GM12878 (cell line): ENCODE measurements at regions not wholly inside any gene's neighbourhood (a gene's known extent, or its start where the extent isn't known, plus 50 kb on each side); places are given as distances from the start of the nearest gene placed in this dataset.

Source experiments
- ATAC-seq: fragments of 200-7000 bp; cut with Tn5 transposase; 3 replicates; pipeline ENCODE4 v1.9.1; 2020; ENCODE audit warnings: mild to moderate bottlenecking, moderate library complexity
- BruUV-seq: library from RNA; stranded (reverse); fragments of 400-500 nt; replicated peaks from 2 replicates; lab custom pipeline; 2021; lab: Mats Ljungman, UMichigan
- CTCF ChIA-PET: fragments of 300-600 bp; sonication (Branson Sonifier 250); formaldehyde crosslinking; extraction: SDS; loops from one replicate; lab custom pipeline; 2021; ENCODE audit warnings: inconsistent platforms; lab: Yijun Ruan, JAX
- POLR2A ChIA-PET: fragments of 350-600 bp; formaldehyde crosslinking; extraction: SDS; loops from one replicate; lab custom pipeline; 2021; ENCODE audit warnings: inconsistent platforms; lab: Charles Lee
- RAD21 ChIA-PET: fragments of 300-600 bp; sonication (Branson Sonifier 250); formaldehyde crosslinking; loops from one replicate; lab custom pipeline; 2023; ENCODE audit warnings: antibody characterized with exemption; ENCODE audit not compliant: unreplicated experiment; lab: Charles Lee
- SMC1A ChIA-PET: fragments of 300-600 bp; sonication (Branson Sonifier 250); formaldehyde crosslinking; loops from one replicate; lab custom pipeline; 2023; ENCODE audit not compliant: unreplicated experiment, uncharacterized antibody; lab: Charles Lee
- DNase-seq: peaks from one replicate; pipeline ENCODE4 v3.0.0-alpha.2; 2011; ENCODE audit warnings: low read depth, low spot score
- FAIRE-seq: peaks from 3 replicates; lab custom pipeline; 2011; peaks lifted over from hg19 to GRCh38; lab: Jason Lieb, UNC
- H2AFZ ChIP-seq: 2 replicates; pipeline ENCODE4 v1.6.0; 2011; ENCODE audit warnings: low read depth, low read length, control low read depth; ENCODE audit not compliant: control insufficient read depth
- H3K27ac ChIP-seq: 2 replicates; pipeline ENCODE4 v1.5.1; 2011; ENCODE audit warnings: control low read depth; ENCODE audit not compliant: control insufficient read depth, insufficient read depth
- H3K27me3 ChIP-seq, 2 experiments: replicated peaks in 1 of 2; 2 replicates each; pipeline versions ENCODE4 v1.6.0 to v1.6.1; 2011; ENCODE audit warnings: low read length in 1 of 2; ENCODE audit not compliant: control insufficient read depth in 2 of 2, insufficient read depth in 2 of 2
- H3K36me3 ChIP-seq, 2 experiments: 2 replicates each; pipeline ENCODE4 v1.5.1; 2011; ENCODE audit warnings: low read length in 1 of 2; ENCODE audit not compliant: control insufficient read depth in 2 of 2, insufficient read depth in 2 of 2
- H3K4me1 ChIP-seq: 2 replicates; pipeline ENCODE4 v1.6.1; 2011; ENCODE audit warnings: mild to moderate bottlenecking, low read length, moderate library complexity, mixed read lengths; ENCODE audit not compliant: control insufficient read depth, insufficient read depth
- H3K4me2 ChIP-seq: 2 replicates; pipeline ENCODE4 v1.6.0; 2011; ENCODE audit warnings: control low read depth; ENCODE audit not compliant: control insufficient read depth, insufficient read depth
- H3K4me3 ChIP-seq: fragments of 200-600 bp; sonication (generic); 2 replicates; pipeline ENCODE4 v1.5.1; 2016
- H3K79me2 ChIP-seq: 2 replicates; pipeline ENCODE4 v1.6.0; 2011; ENCODE audit warnings: low read length; ENCODE audit not compliant: control insufficient read depth, insufficient read depth
- H3K9ac ChIP-seq: 2 replicates; pipeline ENCODE4 v1.8.0; 2011; ENCODE audit warnings: low read length, control low read depth, mixed read lengths; ENCODE audit not compliant: control insufficient read depth, insufficient read depth
- H3K9me3 ChIP-seq: replicated peaks from 3 replicates; pipeline ENCODE4 v1.5.1; 2011; ENCODE audit warnings: mild to moderate bottlenecking, low read length; ENCODE audit not compliant: control insufficient read depth, insufficient read depth
- H4K20me1 ChIP-seq: 2 replicates; pipeline ENCODE4 v1.6.0; 2011; ENCODE audit not compliant: control insufficient read depth, insufficient read depth
- ATF3 ChIP-seq: IDR thresholded peaks from 2 replicates; pipeline ENCODE4 v1.6.1; 2011; ENCODE audit warnings: low read depth, mild to moderate bottlenecking, low read length, moderate library complexity, borderline replicate concordance; ENCODE audit errors: extremely low read depth
- BHLHE40 ChIP-seq, 2 experiments: fragments of 450-650 bp in 1 of 2; IDR thresholded peaks; 2 replicates each; pipeline ENCODE4 v1.6.1; 2011 to 2017; ENCODE audit warnings: low read depth in 2 of 2, borderline replicate concordance in 1 of 2, improper control_type of control experiment in 1 of 2, low read length in 1 of 2, mild to moderate bottlenecking in 1 of 2
- BRCA1 ChIP-seq: IDR thresholded peaks from 2 replicates; pipeline ENCODE4 v1.6.1; 2011; ENCODE audit warnings: low read depth, low read length, improper control_type of control experiment
- CHD1 ChIP-seq: IDR thresholded peaks from 2 replicates; pipeline ENCODE4 v1.6.1; 2012; ENCODE audit warnings: low read depth, low read length, improper control_type of control experiment
- HDAC6 ChIP-seq: fragments of 200-600 bp; sonication (generic); IDR thresholded peaks from one replicate; pipeline ENCODE4 v1.8.0; 2017; ENCODE audit warnings: antibody characterized with exemption; ENCODE audit not compliant: unreplicated experiment
- MEF2B ChIP-seq: fragments of 450-650 bp; IDR thresholded peaks from 2 replicates; pipeline ENCODE4 v1.6.1; 2018; ENCODE audit warnings: mild to moderate bottlenecking, moderate library complexity; ENCODE audit not compliant: partially characterized antibody, poor library complexity, severe bottlenecking
- NFYB ChIP-seq: IDR thresholded peaks from 2 replicates; pipeline ENCODE4 v1.6.1; 2011; ENCODE audit warnings: low read depth, mild to moderate bottlenecking, low read length, improper control_type of control experiment, moderate library complexity; ENCODE audit not compliant: insufficient read depth
- POLR2AphosphoS2 ChIP-seq: IDR thresholded peaks from 2 replicates; pipeline ENCODE4 v1.6.1; 2011; ENCODE audit warnings: low read depth, mild to moderate bottlenecking, low read length, improper control_type of control experiment, moderate library complexity
- POLR2AphosphoS5 ChIP-seq: IDR thresholded peaks from 2 replicates; pipeline ENCODE4 v1.6.1; 2011; ENCODE audit warnings: mild to moderate bottlenecking, low read length, inconsistent platforms
- RFX5 ChIP-seq: IDR thresholded peaks from 2 replicates; pipeline ENCODE4 v1.6.1; 2011; ENCODE audit warnings: low read depth, low read length, improper control_type of control experiment
- SMARCA5 ChIP-seq: fragments of 450-650 bp; IDR thresholded peaks from 2 replicates; pipeline ENCODE4 v1.6.1; 2017; ENCODE audit warnings: mild to moderate bottlenecking
- SREBF2 ChIP-seq: IDR thresholded peaks from 2 replicates; pipeline ENCODE4 v1.6.1; 2012; ENCODE audit warnings: mild to moderate bottlenecking, low read length
- TARDBP ChIP-seq: IDR thresholded peaks from 2 replicates; pipeline ENCODE4 v1.6.1; 2016; ENCODE audit warnings: borderline replicate concordance
- TCF12 ChIP-seq: IDR thresholded peaks from 2 replicates; pipeline ENCODE4 v1.6.1; 2011; ENCODE audit warnings: low read depth, mild to moderate bottlenecking, low read length
- ZNF622 ChIP-seq: fragments of 450-650 bp; IDR thresholded peaks from 2 replicates; pipeline ENCODE4 v1.6.1; 2017; ENCODE audit warnings: mild to moderate bottlenecking, inconsistent platforms
- ZNF687 ChIP-seq: fragments of 450-650 bp; IDR thresholded peaks from 2 replicates; pipeline ENCODE4 v1.6.1; 2017; ENCODE audit warnings: mild to moderate bottlenecking, moderate library complexity
- WGBS: methylation state at CpG from one replicate; pipeline ENCODE4 v1.1.6; 2016; ENCODE audit warnings: low lambda C conversion rate; ENCODE audit not compliant: insufficient replicate concordance, insufficient coverage; ENCODE audit errors: missing lambda C conversion rate; 5-methylcytosine and 5-hydroxymethylcytosine counted together
- in situ Hi-C: fragments of 300-500 bp; cut with MboI; formaldehyde crosslinking; loops from 9 replicates; pipeline ENCODE4 v1.14.3; 2018; ENCODE audit warnings: mixed read lengths
- intact Hi-C: fragments of 100-400 bp; cut with micrococcal nuclease; formaldehyde crosslinking; loops from one replicate; pipeline ENCODE4 v1.14.2; 2022; ENCODE audit not compliant: unreplicated experiment
- TF ChIP-seq, protein P1 (sequence below): fragments of 450-650 bp; IDR thresholded peaks from 2 replicates; pipeline ENCODE4 v1.6.1; 2017; ENCODE audit warnings: antibody characterized with exemption, mild to moderate bottlenecking, moderate library complexity

DNA sequence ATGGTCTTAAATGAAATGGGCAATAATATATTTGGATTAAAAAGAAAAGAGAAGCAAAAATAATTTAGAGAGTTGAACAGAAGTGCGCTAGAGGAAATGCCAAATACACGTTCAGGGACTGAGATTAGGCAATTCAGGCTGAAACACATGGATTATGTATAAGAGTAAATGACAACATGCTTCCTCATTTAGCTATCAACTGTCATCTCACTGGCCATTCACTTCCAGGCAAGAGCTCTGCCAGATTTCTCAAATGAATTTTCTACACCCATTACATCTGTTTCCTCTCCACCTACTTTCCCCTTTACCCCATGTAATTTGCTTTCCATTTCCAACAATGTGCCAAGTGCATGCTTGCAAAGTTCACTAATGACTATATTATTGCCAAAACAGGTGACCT, 582.4 kb downstream of the LTN1 start:
- ChIA-PET RAD21 (no interaction called here), CTCF (no interaction called here), SMC1A (no interaction called here), POLR2A (no interaction called here)
- no peaks in the 10 kb centered on the region for H4K20me1 ChIP-seq
- 0% methylated on average over 2 of the region's 2 CpGs for WGBS
- no peaks in the 10 kb centered on the region for H3K9me3 ChIP-seq
- ATAC-seq: no peak
- H3K79me2 ChIP-seq: no peaks in the 10 kb centered on the region
- DNase-seq: no peak
- H3K4me2 ChIP-seq: no peak overlapping the region
- TF ChIP-seq MEF2B (no peak), TCF12 (no peak), BHLHE40 (IDR thresholded peaks at IDR 0.05; ENCODE audit: borderline replicate concordance in 1 of 2, low read depth in 2 of 2, low read length in 1 of 2) (no peak), HDAC6 (no peak), TARDBP (no peak), SMARCA5 (no peak), CHD1 (no peak), ZNF622 (no peak), SREBF2 (no peak), POLR2AphosphoS2 (no peak), RFX5 (no peak), BRCA1 (no peak), ZNF687 (no peak), POLR2AphosphoS5 (no peak), NFYB (no peak), ATF3 (no peak)
- TF ChIP-seq, protein P1, sequence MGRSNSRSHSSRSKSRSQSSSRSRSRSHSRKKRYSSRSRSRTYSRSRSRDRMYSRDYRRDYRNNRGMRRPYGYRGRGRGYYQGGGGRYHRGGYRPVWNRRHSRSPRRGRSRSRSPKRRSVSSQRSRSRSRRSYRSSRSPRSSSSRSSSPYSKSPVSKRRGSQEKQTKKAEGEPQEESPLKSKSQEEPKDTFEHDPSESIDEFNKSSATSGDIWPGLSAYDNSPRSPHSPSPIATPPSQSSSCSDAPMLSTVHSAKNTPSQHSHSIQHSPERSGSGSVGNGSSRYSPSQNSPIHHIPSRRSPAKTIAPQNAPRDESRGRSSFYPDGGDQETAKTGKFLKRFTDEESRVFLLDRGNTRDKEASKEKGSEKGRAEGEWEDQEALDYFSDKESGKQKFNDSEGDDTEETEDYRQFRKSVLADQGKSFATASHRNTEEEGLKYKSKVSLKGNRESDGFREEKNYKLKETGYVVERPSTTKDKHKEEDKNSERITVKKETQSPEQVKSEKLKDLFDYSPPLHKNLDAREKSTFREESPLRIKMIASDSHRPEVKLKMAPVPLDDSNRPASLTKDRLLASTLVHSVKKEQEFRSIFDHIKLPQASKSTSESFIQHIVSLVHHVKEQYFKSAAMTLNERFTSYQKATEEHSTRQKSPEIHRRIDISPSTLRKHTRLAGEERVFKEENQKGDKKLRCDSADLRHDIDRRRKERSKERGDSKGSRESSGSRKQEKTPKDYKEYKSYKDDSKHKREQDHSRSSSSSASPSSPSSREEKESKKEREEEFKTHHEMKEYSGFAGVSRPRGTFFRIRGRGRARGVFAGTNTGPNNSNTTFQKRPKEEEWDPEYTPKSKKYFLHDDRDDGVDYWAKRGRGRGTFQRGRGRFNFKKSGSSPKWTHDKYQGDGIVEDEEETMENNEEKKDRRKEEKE: no peak
- no TSS peak for BruUV-seq
- in situ Hi-C loops: no loop called here
- no peak overlapping the region for H3K27ac ChIP-seq
- intact Hi-C loops: no loop called here
- no peak overlapping the region for H3K9ac ChIP-seq
- no peak overlapping the region for H3K4me3 ChIP-seq
- H3K27me3 ChIP-seq: no peaks in the 10 kb centered on the region
- no peaks in the 10 kb centered on the region for H3K4me1 ChIP-seq
- no peak overlapping the region for H2AFZ ChIP-seq
- no peaks in the 10 kb centered on the region for H3K36me3 ChIP-seq
- FAIRE-seq: no peak
